ENCODE measurements at regions not wholly inside any gene's neighbourhood (a gene's known extent, or its start where the extent isn't known, plus 50 kb on each side); places are given as distances from the start of the nearest gene placed in this dataset.

DNA sequence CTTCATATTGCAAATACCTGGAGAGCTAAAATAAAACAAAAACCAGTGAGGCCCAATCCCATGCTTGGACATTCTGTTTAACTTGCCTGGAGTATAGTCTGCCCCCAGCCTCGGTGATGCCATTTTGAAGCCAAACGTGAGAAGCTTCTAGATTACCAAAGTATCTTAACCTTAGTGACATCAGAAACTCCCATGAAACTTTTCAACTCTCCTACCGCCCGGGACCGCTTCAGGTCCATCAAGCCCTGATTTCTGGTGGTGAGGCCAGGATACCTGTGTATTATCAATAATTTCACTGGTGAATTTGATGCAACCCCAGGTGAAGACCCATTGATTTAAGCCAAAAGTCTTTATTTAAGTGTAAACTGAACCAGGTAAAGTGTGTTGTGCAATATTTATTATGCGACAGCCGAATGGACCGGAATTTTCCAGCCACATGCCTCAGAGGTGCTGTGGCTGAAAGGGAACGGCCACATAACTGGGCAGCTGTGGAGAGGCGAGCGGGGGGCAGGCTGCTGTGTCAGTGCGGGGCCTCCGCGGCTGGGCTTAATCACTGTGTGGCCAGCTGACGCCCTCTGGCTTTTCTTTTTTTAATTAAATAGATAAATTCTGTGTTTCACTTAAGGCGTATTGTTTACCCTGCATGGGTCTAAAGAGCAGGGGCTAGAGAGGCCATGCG is 385.5 kb upstream of the B3GAT1 start:
- no peak for DNase-seq (ENCODE audit: low read depth)

- DNase-seq (ENCODE audit: low read depth) = no peak
Observed at GRCh38 chr11:134795017-134795416, 383.0 kb upstream of the B3GAT1 start.

DNA sequence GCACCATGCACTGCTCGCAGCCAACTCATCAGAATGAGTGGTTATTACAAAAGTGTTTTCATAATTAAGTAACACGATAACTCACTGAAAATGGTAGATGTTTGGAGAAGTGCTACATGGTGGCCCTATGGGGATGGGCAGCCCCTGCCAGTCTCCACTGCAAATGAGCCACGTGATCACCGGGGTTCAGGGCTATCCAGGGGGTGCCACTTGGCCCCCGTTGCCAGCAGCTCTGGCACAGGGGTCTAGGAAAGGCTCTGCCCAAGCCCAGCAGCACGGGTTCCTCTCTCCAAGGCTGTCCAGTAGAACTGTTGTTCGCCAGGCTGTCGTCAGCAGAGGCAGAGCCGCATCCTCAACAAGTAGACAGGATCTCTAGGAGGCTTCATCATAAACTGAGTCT is 382.1 kb upstream of the B3GAT1 start:
- no peak for DNase-seq (ENCODE audit: low read depth)

GRCh38 chr11:134792677-134793076 is 380.6 kb upstream of the B3GAT1 start:
- no peak for DNase-seq (ENCODE audit: low read depth)

GRCh38 chr11:134792044-134792443 is 380.0 kb upstream of the B3GAT1 start:
- no peak for DNase-seq (ENCODE audit: low read depth)

DNA sequence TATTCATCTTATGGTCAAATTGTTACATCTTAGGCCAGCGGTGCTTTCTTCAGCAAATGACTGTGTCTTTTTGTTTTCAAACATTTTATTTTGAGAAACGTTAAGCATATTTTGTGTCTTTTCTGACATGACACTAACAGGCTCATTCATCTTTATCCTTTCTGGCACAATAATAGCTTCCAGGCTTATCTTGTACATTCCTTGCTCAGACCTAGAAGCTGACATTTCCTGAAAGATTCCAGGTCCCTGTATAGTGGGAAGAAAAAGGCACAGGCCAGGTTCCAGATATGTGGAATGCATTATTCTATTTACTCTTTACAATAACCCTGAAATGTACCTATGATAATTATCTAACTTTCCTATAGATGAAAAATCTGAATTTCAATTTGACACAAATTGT is 379.1 kb upstream of the B3GAT1 start:
- DNase-seq (ENCODE audit: low read depth) = no peak

GRCh38 chr11:134789104-134789503 is 377.1 kb upstream of the B3GAT1 start:
- DNase-seq (ENCODE audit: low read depth) = no peak

DNA sequence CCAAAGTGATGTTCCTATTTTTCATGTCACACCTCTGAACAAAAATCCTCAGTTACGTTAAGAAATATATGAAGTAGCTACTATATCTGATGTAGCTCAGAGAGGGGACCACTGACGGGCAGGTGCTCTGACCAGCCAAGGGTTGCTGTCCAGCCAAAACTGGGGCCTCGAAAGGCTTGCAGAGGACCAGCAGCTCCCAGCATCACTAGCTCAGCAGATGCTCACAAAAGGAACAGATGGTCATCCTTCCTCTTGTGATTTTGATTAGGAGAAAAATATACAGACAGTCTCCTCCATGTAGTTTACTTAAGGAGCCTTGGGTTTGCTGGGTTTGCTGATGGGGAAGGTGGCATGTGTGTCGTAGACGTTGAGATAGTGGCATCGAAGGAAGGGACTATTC is 374.6 kb upstream of the B3GAT1 start:
- DNase-seq (ENCODE audit: low read depth) = no peak

- DNase-seq (ENCODE audit: low read depth) = no peak
Observed at GRCh38 chr11:134785660-134786284, 373.7 kb upstream of the B3GAT1 start.

GRCh38 chr11:134785059-134785458 is 373.0 kb upstream of the B3GAT1 start:
- DNase-seq (ENCODE audit: low read depth) = no peak

DNA sequence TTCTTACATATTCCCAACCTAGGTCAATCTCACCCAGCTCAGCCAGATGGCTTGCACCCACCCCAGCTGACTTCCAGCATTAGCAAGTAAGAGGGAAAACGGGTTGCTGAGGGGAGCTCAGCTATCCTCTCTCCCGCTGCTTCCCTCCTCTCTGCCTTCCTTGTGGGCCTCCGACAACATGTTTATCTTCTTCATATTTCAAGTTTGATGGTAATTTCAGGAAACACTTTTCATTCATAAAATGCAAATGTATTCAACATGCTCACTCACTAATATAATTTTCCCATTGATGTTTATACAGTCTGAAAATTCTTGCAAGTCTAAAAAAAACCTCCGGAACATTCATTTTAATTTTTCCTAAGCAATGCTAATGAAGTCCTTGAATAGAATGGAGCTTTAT is 372.5 kb upstream of the B3GAT1 start:
- no peak for DNase-seq (ENCODE audit: low read depth)

DNA sequence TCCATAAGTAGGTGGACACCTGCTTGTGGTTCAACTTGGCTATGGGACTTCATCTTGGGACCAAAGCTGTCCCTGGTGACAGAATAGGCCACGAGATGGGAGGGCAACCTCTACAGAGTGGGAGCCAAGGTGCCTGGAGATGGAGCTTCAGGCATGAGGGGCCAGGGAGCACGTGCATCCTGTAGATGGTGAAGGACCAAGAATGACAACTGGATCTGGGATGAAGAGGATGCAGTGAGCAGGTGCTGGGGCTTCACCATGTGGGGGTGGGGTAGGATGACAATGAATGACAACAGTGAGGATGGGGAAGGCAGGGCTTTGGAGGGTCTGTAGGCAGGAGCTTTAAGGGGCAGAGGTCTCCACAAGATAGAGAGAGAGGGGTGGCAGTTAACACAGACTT is 372.0 kb upstream of the B3GAT1 start:
- no peak for DNase-seq (ENCODE audit: low read depth)

DNA sequence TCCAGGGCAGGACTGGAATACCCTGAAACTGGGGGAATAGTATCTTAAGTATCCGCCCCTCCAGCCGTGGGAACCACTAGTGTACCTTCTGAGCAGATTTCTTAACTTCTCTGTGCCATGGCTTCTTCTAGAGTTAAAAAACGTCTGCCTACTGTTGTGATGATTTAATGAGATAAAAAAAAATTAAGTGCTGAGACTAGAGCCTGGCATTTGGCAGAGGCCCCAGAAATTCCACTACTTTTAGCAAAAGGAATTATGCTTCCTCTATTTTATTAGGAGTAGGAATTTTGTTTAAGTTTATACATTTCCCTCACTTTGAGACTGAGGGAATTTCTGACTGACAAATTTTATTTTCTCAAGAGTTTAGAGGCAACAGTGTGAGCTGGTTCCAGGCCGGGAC is 371.2 kb upstream of the B3GAT1 start:
- no peak for DNase-seq (ENCODE audit: low read depth)

DNA sequence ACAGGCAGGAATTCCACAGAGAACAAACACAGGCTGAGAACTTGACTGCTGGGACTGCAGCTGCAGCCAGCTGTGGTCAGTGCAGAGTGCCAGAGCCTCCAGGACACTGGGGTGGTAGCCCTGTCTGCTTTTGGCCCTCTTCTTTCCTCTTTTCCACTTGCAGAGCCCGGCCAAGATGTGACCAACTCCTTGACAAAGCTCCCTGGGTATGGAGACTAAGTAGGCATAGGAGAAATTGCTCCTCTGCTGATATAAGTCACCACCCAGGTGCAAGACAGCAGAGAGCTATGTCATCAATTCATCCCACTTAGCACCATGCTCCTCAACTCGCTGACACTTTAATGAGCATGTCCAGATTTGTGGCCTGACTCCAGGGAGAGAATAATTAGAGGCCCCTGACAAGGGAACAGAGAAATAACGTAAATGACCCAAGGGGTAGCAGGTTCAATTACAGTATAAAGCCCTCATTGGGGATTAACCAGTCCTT is 369.4 kb upstream of the B3GAT1 start:
- DNase-seq (ENCODE audit: low read depth) = no peak

- DNase-seq (ENCODE audit: low read depth) = no peak
Observed at GRCh38 chr11:134780486-134781147, 368.6 kb upstream of the B3GAT1 start.

DNA sequence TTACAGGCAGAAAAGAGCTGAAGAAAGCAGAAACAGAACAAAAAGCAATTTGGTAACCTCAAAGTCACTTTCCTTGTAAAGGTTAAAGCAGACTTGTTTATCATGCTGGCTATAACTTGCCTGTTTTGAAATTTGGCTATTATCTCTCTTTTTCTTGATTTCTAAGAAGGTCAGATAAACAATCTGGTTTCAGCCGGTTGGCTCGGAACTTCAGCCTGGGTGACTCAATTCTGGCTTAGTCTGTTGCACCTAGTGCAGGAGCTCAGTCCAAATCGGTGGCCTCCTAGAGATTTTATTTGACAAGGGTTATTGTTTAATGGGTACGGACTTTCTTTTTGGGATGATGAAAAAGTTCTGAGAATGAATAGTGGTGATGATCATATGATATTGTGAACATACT is 367.1 kb upstream of the B3GAT1 start:
- DNase-seq (ENCODE audit: low read depth) = no peak

GRCh38 chr11:134768463-134768862 is 356.4 kb upstream of the B3GAT1 start:
- DNase-seq (ENCODE audit: low read depth) = no peak

- DNase-seq (ENCODE audit: low read depth) = no peak
Observed at GRCh38 chr11:134765565-134765964, 353.5 kb upstream of the B3GAT1 start.

GRCh38 chr11:134764966-134765365 is 352.9 kb upstream of the B3GAT1 start:
- DNase-seq (ENCODE audit: low read depth) = no peak

DNA sequence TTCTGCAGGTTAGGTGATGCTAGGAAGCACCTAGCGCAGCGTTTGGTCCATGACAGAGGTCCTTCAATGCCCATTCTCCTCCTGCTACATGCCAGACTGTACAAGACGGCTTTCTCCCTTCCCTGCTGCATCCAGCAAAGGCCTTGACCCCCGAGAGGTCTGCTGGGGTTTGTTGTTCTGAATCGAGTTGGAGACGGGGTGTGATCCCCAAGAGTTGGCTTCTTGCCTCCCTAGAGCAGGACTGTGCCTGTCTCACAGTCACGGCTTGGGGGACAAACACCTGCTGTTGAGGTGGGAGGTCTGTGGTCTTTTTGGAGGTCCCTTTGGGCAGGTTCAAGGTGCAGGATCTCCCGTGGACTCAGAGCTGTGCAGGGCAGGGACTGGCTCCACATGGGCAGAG is 352.3 kb upstream of the B3GAT1 start:
- no peak for DNase-seq (ENCODE audit: low read depth)

DNA sequence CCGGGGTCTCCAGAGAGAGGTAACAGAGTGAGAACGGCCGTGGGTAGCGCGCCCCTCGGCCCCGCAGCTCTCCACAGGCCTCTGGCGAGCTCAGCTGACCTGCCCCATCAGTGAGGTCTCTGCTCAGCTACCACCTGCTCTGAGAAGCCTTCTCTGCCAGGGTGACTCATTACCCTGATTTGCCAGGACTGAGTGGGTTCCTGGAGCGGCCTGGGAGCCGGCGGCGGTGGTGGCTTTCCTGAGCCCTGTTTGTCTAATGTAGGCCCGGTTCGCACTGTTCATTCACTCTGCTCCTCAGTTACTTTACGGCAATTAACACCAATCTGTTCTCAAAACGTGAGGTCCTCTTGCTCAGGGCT is 351.0 kb upstream of the B3GAT1 start:
- no peak for DNase-seq (ENCODE audit: low read depth)

DNA sequence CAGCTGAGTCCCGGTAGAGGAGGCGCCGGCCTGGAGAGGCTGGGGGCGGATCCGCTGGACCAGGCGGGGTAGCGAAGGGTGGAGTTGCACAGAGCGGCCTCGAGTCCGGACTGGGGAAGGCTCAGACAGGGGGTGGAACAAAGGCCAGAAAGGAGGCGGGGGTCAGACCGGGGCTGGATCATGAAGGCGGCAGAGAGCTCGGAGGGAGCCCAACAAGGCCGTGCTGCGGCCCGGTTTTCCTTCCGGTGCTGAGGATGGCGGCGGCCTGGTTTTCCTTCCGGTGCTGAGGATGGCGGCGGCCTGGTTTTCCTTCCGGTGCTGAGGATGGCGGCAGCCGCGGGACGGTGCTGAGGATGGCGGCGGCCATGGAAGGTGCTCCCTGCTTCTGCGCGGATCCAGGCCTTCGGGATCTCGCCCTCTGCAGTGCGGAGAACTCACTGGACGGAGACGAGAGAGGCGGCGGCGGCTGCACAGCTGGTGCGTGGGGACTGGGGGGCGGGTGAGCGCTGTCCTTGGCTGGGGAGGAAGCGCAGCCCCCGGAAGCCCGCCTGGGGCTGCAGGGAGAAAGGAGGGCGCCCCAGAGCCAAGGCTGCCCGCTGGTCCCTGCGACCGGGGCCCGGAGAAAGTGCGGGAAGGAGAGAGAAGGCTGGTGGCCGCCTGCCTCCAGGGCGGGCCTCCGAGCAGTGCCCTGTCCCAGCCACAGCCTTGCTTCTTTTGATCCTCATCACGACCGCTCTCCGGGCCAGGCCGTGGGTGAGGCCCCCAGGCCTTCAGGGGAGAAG is 350.4 kb upstream of the B3GAT1 start:
- no peak for DNase-seq (ENCODE audit: low read depth)

- no peak for DNase-seq (ENCODE audit: low read depth)
Observed at GRCh38 chr11:134761926-134762247, 349.8 kb upstream of the B3GAT1 start.

All from ELR (cell line).